Uterus (tissue), 2 donors: ENCODE measurements at regions not wholly inside any gene's neighbourhood (a gene's known extent, or its start where the extent isn't known, plus 50 kb on each side); places are given as distances from the start of the nearest gene placed in this dataset.

Experiments used
- POLR2A ChIP-seq, 2 donors: fragments of 450-650 bp; IDR thresholded peaks; one replicate each; pipeline ENCODE4 v1.6.1; 2016; ENCODE audit warnings: antibody characterized with exemption in 2 of 2, mild to moderate bottlenecking in 1 of 2, moderate library complexity in 1 of 2
- TF ChIP-seq, protein P1 (sequence below), 4 experiments: fragments of 200-600 bp in 2 of 4; fragments of 450-650 bp in 2 of 4; sonication (generic) in 2 of 4; IDR thresholded peaks; one replicate each; pipeline ENCODE4 v1.5.1; 2016 to 2019; ENCODE audit warnings: antibody characterized with exemption in 4 of 4, mild to moderate bottlenecking in 2 of 4, moderate library complexity in 1 of 4

DNA sequence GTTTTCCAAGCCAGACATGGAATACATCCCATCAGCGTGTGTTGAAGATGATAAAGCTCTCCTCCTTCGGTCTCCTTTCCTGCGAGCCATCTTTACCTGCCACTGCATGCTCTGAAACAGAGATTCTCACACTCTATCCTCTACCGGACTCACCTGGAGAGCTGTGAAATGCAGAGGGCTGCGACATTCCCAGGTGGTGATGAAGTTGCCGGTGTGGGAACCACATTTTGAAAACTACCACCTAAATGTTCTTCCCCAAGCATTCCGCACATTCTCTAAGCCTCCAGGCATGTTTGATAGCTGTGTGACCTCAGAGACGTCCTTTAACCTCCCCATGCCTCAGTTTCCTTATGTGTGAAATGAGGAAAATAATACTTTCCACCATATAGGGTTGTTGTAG is 226.2 kb upstream of the RAB6C start:
- TF ChIP-seq, protein P1, sequence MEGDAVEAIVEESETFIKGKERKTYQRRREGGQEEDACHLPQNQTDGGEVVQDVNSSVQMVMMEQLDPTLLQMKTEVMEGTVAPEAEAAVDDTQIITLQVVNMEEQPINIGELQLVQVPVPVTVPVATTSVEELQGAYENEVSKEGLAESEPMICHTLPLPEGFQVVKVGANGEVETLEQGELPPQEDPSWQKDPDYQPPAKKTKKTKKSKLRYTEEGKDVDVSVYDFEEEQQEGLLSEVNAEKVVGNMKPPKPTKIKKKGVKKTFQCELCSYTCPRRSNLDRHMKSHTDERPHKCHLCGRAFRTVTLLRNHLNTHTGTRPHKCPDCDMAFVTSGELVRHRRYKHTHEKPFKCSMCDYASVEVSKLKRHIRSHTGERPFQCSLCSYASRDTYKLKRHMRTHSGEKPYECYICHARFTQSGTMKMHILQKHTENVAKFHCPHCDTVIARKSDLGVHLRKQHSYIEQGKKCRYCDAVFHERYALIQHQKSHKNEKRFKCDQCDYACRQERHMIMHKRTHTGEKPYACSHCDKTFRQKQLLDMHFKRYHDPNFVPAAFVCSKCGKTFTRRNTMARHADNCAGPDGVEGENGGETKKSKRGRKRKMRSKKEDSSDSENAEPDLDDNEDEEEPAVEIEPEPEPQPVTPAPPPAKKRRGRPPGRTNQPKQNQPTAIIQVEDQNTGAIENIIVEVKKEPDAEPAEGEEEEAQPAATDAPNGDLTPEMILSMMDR (IDR thresholded peaks at IDR 0.05), result no peak
- TF ChIP-seq POLR2A (IDR thresholded peaks at IDR 0.05), result no peak
